Smooth muscle cell (in vitro differentiated cells): ENCODE measurements at regions not wholly inside any gene's neighbourhood (a gene's known extent, or its start where the extent isn't known, plus 50 kb on each side); places are given as distances from the start of the nearest gene placed in this dataset.

ENCODE experiments used
- DNase-seq: peaks from one replicate; lab custom pipeline; 2025; ENCODE audit not compliant: unreplicated experiment; lab: John Stamatoyannopoulos, UW
- H2AFZ ChIP-seq: fragments of 200-600 bp; sonication (generic); 2 replicates; pipeline ENCODE4 v1.6.0; 2016; ENCODE audit warnings: antibody characterized with exemption, low read depth, mild to moderate bottlenecking
- H3F3A ChIP-seq: fragments of 200-600 bp; sonication (generic); 2 replicates; pipeline ENCODE4 v1.6.0; 2017; ENCODE audit warnings: antibody characterized with exemption, low read depth
- H3K27ac ChIP-seq: fragments of 200-600 bp; sonication (generic); 2 replicates; pipeline ENCODE4 v1.5.1; 2016; ENCODE audit warnings: low read depth, mild to moderate bottlenecking
- H3K27me3 ChIP-seq: fragments of 200-600 bp; sonication (generic); 2 replicates; pipeline ENCODE4 v1.6.1; 2016; ENCODE audit warnings: low read depth, mild to moderate bottlenecking
- H3K36me3 ChIP-seq: fragments of 200-600 bp; sonication (generic); 2 replicates; pipeline ENCODE4 v1.5.1; 2016; ENCODE audit warnings: low read depth
- H3K4me1 ChIP-seq: fragments of 200-600 bp; sonication (generic); 2 replicates; pipeline ENCODE4 v1.5.1; 2016; ENCODE audit warnings: low read depth
- H3K4me2 ChIP-seq: fragments of 200-600 bp; sonication (generic); 2 replicates; pipeline ENCODE4 v1.6.0; 2016; ENCODE audit warnings: mild to moderate bottlenecking
- H3K4me3 ChIP-seq: fragments of 200-600 bp; sonication (generic); 2 replicates; pipeline ENCODE4 v1.5.1; 2016; ENCODE audit warnings: mild to moderate bottlenecking
- H3K79me2 ChIP-seq: fragments of 200-600 bp; sonication (generic); 2 replicates; pipeline ENCODE4 v1.6.0; 2016; ENCODE audit warnings: low read depth, mild to moderate bottlenecking
- H3K9ac ChIP-seq: fragments of 200-600 bp; sonication (generic); 2 replicates; pipeline ENCODE4 v1.6.0; 2016; ENCODE audit warnings: low read depth
- H3K9me3 ChIP-seq: fragments of 200-600 bp; sonication (generic); replicated peaks from 2 replicates; pipeline ENCODE4 v1.5.1; 2016; ENCODE audit warnings: low read depth
- H4K20me1 ChIP-seq: fragments of 200-600 bp; sonication (generic); 2 replicates; pipeline ENCODE4 v1.6.0; 2016; ENCODE audit warnings: low read depth
- CTCF ChIP-seq: fragments of 200-600 bp; sonication (generic); IDR thresholded peaks from 2 replicates; pipeline ENCODE4 v1.5.1; 2017; ENCODE audit warnings: borderline replicate concordance, mild to moderate bottlenecking, antibody characterized with exemption; ENCODE audit not compliant: insufficient read depth, poor library complexity, severe bottlenecking
- WGBS: methylation state at CpG from one replicate; pipeline ENCODE4 v1.1.7; 2016; ENCODE audit warnings: low lambda C conversion rate; 5-methylcytosine and 5-hydroxymethylcytosine counted together

GRCh38 chr1:38671221-38671620 is 188.4 kb downstream of the RRAGC start:
- Histone ChIP-seq H4K20me1 (no peaks in the 10 kb centered on the region), H3K36me3 (no peaks in the 10 kb centered on the region), H3K27ac (no peak overlapping the region), H3K9me3 (no peaks in the 10 kb centered on the region), H3K79me2 (no peaks in the 10 kb centered on the region), H3K9ac (no peak overlapping the region), H3K27me3 (peaks cover 19% of the 10 kb centered on the region), H3K4me3 (no peak overlapping the region), H3K4me2 (no peak overlapping the region), H3F3A (no peaks in the 10 kb centered on the region), H2AFZ (no peak overlapping the region), H3K4me1 (no peaks in the 10 kb centered on the region)
- no peak for TF ChIP-seq CTCF
- DNase-seq, result no peak
- WGBS, result 89% methylated on average over 8 of the region's 8 CpGs

- no peak for TF ChIP-seq CTCF
- no peak overlapping the region for H3K4me2 ChIP-seq
- no peaks in the 10 kb centered on the region for H3K4me1 ChIP-seq
- H4K20me1 ChIP-seq, result no peaks in the 10 kb centered on the region
- H3K4me3 ChIP-seq, result no peak overlapping the region
- H3K27ac ChIP-seq, result no peak overlapping the region
- H3K79me2 ChIP-seq, result no peaks in the 10 kb centered on the region
- DNase-seq, result no peak
- no peak overlapping the region for H3K9ac ChIP-seq
- H3F3A ChIP-seq, result no peaks in the 10 kb centered on the region
- no peak overlapping the region for H2AFZ ChIP-seq
- no peaks in the 10 kb centered on the region for H3K36me3 ChIP-seq
- H3K27me3 ChIP-seq, result peaks cover 19% of the 10 kb centered on the region
- 88% methylated on average over 4 of the region's 4 CpGs for WGBS
- H3K9me3 ChIP-seq, result no peaks in the 10 kb centered on the region
Observed at GRCh38 chr1:38670544-38671122, 188.9 kb downstream of the RRAGC start.

- 70% methylated on average over 4 of the region's 4 CpGs for WGBS
Observed at GRCh38 chr1:38667626-38668025, 191.9 kb downstream of the RRAGC start.

More at GRCh38 chr1:38667626-38668025, 191.9 kb downstream of the RRAGC start:
- Histone ChIP-seq H3K9me3 (no peaks in the 10 kb centered on the region), H2AFZ (no peak overlapping the region), H4K20me1 (no peaks in the 10 kb centered on the region), H3K27me3 (peaks cover 30% of the 10 kb centered on the region), H3K4me3 (no peak overlapping the region), H3K36me3 (no peaks in the 10 kb centered on the region), H3K4me2 (no peak overlapping the region), H3K27ac (no peak overlapping the region), H3F3A (no peaks in the 10 kb centered on the region), H3K79me2 (no peaks in the 10 kb centered on the region), H3K4me1 (no peaks in the 10 kb centered on the region), H3K9ac (no peak overlapping the region)
- no peak for DNase-seq
- no peak for TF ChIP-seq CTCF
